Transverse colon (tissue), 4 donors: ENCODE measurements at regions not wholly inside any gene's neighbourhood (a gene's known extent, or its start where the extent isn't known, plus 50 kb on each side); places are given as distances from the start of the nearest gene placed in this dataset.

Experiments used
- DNase-seq: peaks from one replicate; pipeline ENCODE4 v3.0.0-alpha.2; 2019
- H3K27ac ChIP-seq, 4 donors: fragments of 200-600 bp; sonication (generic); 2 replicates each; pipeline ENCODE4 v1.5.1; 2016 to 2018; ENCODE audit warnings: inconsistent platforms in 4 of 4
- H3K27me3 ChIP-seq: fragments of 200-600 bp; sonication (generic); 2 replicates; pipeline ENCODE4 v1.5.1; 2017; ENCODE audit warnings: inconsistent platforms
- H3K36me3 ChIP-seq, 4 donors: fragments of 200-600 bp; sonication (generic); 2 replicates each; pipeline ENCODE4 v1.5.1; 2017 to 2019; ENCODE audit warnings: inconsistent platforms in 4 of 4
- H3K4me1 ChIP-seq, 4 donors: fragments of 200-600 bp; sonication (generic); 2 replicates each; pipeline ENCODE4 v1.5.1; 2017 to 2020; ENCODE audit warnings: inconsistent platforms in 4 of 4
- H3K4me3 ChIP-seq, 4 donors: fragments of 200-600 bp; sonication (generic); 1 replicate in 1 of 4; 2 replicates in 3 of 4; pipeline versions ENCODE4 v1.5.1 to v1.6.1; 2017 to 2019; ENCODE audit warnings: inconsistent platforms in 4 of 4
- H3K9me3 ChIP-seq, 2 donors: fragments of 200-600 bp; sonication (generic); 2 replicates each; pipeline ENCODE4 v1.5.1; 2017 to 2019; ENCODE audit warnings: inconsistent platforms in 2 of 2
- EP300 ChIP-seq: sonication (generic); formaldehyde crosslinking; IDR thresholded peaks from one replicate; pipeline ENCODE4 v1.6.1; 2017; ENCODE audit warnings: antibody characterized with exemption, low read depth
- POLR2A ChIP-seq: fragments of 450-650 bp; IDR thresholded peaks from one replicate; pipeline ENCODE4 v1.6.1; 2016; ENCODE audit warnings: antibody characterized with exemption, mild to moderate bottlenecking, moderate library complexity
- POLR2AphosphoS5 ChIP-seq, 3 donors: sonication (generic); formaldehyde crosslinking; IDR thresholded peaks; one replicate each; pipeline ENCODE4 v1.6.1; 2016; ENCODE audit warnings: antibody characterized with exemption in 3 of 3
- WGBS, 2 donors: methylation state at CpG; one replicate each; pipeline ENCODE4 v1.1.5; 2018; ENCODE audit warnings: low coverage in 1 of 2; 5-methylcytosine and 5-hydroxymethylcytosine counted together
- in situ Hi-C, 4 donors: fragments of 200-750 bp; cut with MboI; loops; one replicate each; pipeline versions ENCODE4 v1.15.0 to v1.15.1; 2017; ENCODE audit warnings: low sequenced_read_pairs in 3 of 4, low pct_ligation_motif_present in 1 of 4, low pct_unique_long_range_greater_than_20kb in 1 of 4
- intact Hi-C: fragments of 100-400 bp; cut with DNase I; formaldehyde crosslinking; loops from one replicate; pipeline ENCODE4 v1.15.1; 2023; ENCODE audit warnings: low total_unique reads
- TF ChIP-seq, protein P1 (sequence below), 5 experiments: fragments of 200-600 bp in 3 of 5; fragments of 450-650 bp in 2 of 5; sonication (generic) in 3 of 5; IDR thresholded peaks; 1 replicate in 2 of 5; 2 replicates in 3 of 5; pipeline ENCODE4 v1.5.1; 2016 to 2017; ENCODE audit warnings: antibody characterized with exemption in 5 of 5, inconsistent platforms in 3 of 5, mild to moderate bottlenecking in 2 of 5, moderate library complexity in 1 of 5

DNA sequence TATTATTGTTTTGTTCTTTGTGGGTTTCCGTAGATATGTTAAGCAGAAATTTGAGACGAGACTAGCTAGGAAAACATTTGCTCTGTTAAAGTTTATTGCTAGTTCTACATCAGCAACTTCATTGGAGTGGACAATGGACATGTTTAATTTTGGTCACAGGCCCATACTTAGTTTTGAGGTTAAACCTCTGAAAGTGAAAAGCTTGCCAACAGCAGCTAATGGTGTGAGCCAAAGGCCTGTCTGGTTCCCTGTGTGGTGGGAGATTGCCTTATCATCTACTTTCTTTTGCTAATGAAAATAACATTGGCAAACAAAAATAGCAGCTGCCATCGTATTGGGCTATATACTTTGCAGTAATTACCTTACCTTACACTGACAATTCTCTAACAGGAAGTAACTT, 388.4 kb upstream of the FZD8 start:
- no peak for DNase-seq
- no peak overlapping the region for H3K27ac ChIP-seq
- no peaks in the 10 kb centered on the region for H3K9me3 ChIP-seq
- intact Hi-C loops, result no loop called here
- H3K27me3 ChIP-seq, result no peaks in the 10 kb centered on the region
- in situ Hi-C loops, result no loop called here
- no peak overlapping the region for H3K4me3 ChIP-seq
- H3K4me1 ChIP-seq, result no peaks in the 10 kb centered on the region
- H3K36me3 ChIP-seq, result no peaks in the 10 kb centered on the region
- TF ChIP-seq POLR2AphosphoS5 (IDR thresholded peaks at IDR 0.05) (no peak), POLR2A (no peak), EP300 (no peak)
- TF ChIP-seq, protein P1, sequence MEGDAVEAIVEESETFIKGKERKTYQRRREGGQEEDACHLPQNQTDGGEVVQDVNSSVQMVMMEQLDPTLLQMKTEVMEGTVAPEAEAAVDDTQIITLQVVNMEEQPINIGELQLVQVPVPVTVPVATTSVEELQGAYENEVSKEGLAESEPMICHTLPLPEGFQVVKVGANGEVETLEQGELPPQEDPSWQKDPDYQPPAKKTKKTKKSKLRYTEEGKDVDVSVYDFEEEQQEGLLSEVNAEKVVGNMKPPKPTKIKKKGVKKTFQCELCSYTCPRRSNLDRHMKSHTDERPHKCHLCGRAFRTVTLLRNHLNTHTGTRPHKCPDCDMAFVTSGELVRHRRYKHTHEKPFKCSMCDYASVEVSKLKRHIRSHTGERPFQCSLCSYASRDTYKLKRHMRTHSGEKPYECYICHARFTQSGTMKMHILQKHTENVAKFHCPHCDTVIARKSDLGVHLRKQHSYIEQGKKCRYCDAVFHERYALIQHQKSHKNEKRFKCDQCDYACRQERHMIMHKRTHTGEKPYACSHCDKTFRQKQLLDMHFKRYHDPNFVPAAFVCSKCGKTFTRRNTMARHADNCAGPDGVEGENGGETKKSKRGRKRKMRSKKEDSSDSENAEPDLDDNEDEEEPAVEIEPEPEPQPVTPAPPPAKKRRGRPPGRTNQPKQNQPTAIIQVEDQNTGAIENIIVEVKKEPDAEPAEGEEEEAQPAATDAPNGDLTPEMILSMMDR (IDR thresholded peaks at IDR 0.05), result no peak
- 42 to 50% methylated on average over 3 of the region's 3 CpGs for WGBS, 2 donors

GRCh38 chr10:36026656-36027390, 384.7 kb upstream of the FZD8 start:
- Histone ChIP-seq H3K4me1 (no peaks in the 10 kb centered on the region), H3K4me3 (no peak overlapping the region), H3K27me3 (no peaks in the 10 kb centered on the region), H3K36me3 (no peaks in the 10 kb centered on the region), H3K27ac (no peak overlapping the region), H3K9me3 (no peaks in the 10 kb centered on the region)
- 87 to 94% methylated on average over 6 of the region's 6 CpGs for WGBS, 2 donors
- in situ Hi-C loops (no loop called here), intact Hi-C loops (no loop called here)
- TF ChIP-seq, protein P1 (IDR thresholded peaks at IDR 0.05), result no peak
- TF ChIP-seq EP300 (no peak), POLR2AphosphoS5 (IDR thresholded peaks at IDR 0.05) (no peak), POLR2A (no peak)
- DNase-seq, result no peak

DNA sequence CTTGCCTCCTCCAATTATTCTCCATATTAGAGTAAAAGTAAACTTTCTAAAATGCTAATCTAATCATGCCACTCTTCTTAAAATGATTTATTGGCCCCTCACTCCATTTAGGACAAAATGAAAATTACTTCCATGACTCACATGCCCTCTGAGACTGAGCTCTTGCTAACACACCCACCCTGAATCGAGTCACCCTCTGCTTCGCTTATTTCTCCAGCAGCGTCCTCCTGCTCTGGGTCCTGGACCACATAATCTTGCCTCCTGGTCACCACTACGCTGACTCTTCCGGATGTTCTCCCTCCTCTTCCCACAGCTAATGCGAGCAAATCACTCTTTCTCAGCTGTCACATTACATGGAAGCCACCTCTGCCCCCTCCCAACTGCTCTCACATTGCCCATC, 384.0 kb upstream of the FZD8 start:
- intact Hi-C loops, result no loop called here
- H3K9me3 ChIP-seq, result no peaks in the 10 kb centered on the region

DNA sequence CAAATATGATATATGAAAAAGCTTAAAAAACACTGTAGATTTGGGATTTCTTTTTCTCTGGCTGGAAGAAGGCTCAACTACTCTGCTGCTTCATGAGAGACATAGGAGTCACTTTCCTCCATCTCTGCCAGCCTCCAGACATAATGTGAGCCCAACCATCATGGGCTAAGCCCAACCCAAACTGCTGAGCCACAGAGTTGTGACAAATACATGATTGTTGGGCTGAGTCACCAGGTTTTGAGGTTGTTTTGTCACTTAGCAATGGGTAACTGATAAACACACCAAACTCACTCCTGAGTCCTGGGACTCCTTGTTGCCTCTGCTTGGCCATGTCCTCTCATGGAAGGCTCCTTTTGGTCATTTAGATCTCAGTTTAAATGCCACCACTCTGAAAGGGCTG, 381.8 kb upstream of the FZD8 start:
- DNase-seq, result no peak
- no peaks in the 10 kb centered on the region for H3K27me3 ChIP-seq
- H3K27ac ChIP-seq, result no peak overlapping the region
- no peaks in the 10 kb centered on the region for H3K9me3 ChIP-seq
- H3K4me3 ChIP-seq, result no peak overlapping the region
- no peaks in the 10 kb centered on the region for H3K4me1 ChIP-seq
- no peak for TF ChIP-seq POLR2A
- no peak for TF ChIP-seq EP300
- no peak for TF ChIP-seq POLR2AphosphoS5 (IDR thresholded peaks at IDR 0.05)
- TF ChIP-seq, protein P1 (IDR thresholded peaks at IDR 0.05), result no peak
- intact Hi-C loops (no loop called here), in situ Hi-C loops (no loop called here)
- H3K36me3 ChIP-seq, result no peaks in the 10 kb centered on the region

More for the DNA sequence above, 384.0 kb upstream of the FZD8 start:
- H3K4me3 ChIP-seq, result no peak overlapping the region
- no peak for DNase-seq
- H3K4me1 ChIP-seq, result no peaks in the 10 kb centered on the region
- H3K27ac ChIP-seq, result no peak overlapping the region
- TF ChIP-seq, protein P1 (IDR thresholded peaks at IDR 0.05), result no peak
- TF ChIP-seq EP300, result no peak
- no peak for TF ChIP-seq POLR2A
- no peak for TF ChIP-seq POLR2AphosphoS5 (IDR thresholded peaks at IDR 0.05)
- H3K36me3 ChIP-seq, result no peaks in the 10 kb centered on the region
- H3K27me3 ChIP-seq, result no peaks in the 10 kb centered on the region
- in situ Hi-C loops, result no loop called here
- 83 to 90% methylated on average over 5 to 6 of the region's 6 CpGs for WGBS, 2 donors
